ENCODE measurements at regions not wholly inside any gene's neighbourhood (a gene's known extent, or its start where the extent isn't known, plus 50 kb on each side); places are given as distances from the start of the nearest gene placed in this dataset.

DNA sequence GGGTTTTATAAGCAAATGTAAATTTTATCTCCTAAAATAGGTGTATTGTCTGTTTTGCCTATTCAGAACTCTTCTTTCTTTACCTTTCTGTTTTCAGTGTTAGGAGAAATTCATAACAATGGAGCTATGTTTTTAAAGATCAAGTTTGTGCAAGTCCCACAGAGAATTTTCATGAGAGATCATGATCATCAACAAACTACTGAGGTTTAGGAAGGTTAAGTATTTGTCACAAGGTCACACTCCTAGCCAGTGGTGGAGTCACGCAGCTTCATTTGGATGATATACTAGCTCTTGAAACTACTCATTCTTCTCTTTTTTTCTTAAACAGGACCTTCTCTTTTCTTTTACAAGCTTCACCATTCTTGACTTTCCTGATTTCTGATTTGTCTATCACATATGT lies 892.6 kb upstream of the FRG1 start:
- DNase-seq, result no peak

DNA sequence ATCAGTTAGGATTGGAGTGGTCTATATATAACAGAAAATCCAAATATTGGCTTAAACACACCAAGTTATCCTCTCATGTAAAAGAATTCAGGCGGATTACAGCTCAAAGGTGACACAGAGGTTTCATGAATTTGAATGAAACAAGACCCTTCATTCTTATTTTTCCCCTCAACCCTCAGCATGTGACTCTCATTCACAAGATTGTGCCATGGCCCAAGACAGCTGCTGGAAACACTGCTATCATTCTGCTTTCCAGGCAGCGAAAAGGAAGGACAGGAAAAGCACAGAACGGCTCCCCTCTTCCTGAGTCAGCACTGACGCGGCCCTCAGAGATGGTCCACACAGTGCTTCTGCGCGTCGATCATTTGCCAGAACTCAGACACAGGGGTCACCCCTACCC lies 891.0 kb upstream of the FRG1 start:
- DNase-seq, result no peak

DNA sequence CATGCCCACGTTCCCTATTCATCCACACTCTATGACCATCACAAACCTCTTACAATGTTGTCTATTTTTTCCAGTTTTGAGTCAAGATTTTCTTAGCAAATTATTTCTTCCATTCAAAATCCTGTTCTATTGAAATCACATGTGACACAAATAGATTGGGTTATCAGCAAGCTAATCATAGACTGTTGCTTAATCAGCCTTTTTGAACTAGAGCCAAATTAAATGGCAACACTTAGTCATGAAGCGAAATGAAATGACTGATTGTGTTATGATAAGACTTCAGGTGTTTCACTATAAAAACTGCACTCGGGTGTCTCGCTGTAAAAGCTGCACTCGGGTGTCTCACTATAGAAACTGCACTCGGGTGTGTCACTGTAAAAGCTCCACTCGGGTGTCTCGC lies 890.0 kb upstream of the FRG1 start:
- DNase-seq, result no peak

DNA sequence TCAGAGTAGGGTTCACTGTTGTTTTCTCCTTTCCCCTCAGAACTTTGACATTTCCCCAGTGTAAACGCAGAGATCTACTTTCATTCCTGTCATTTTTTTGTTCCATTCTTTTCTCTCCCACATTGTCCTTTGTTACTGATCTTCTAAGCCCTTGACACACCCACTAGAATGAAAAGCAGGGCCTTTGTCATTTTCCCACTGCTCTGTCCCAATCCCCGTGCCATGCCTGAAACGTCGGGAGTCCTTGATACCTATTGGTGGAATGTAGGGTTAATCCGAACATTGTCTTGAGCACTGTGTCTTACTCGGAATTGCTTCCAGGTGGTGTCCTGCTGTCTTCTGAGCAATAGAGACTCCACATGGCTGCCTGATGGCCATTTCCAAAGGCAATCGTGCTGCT lies 887.1 kb upstream of the FRG1 start:
- DNase-seq, result no peak

DNA sequence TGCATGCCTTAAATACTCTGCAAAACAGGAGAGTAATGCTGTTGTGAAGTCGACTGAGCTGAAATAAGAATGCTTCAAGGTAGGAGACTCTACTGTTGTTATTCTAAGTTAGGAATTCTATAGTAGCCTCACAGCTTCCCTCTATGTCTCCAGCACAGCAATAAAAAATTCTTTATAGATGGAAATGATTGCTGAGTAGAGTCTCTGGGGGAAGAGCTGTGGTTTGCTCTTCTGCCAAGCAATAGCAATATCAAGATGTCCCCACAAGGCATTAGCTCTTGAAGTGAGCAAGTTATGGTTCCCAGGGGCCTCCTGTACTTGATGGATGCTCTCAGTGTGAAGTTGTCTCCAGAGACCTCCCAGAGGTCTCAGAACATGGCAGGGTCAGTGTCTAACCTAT lies 880.6 kb upstream of the FRG1 start:
- no peak for DNase-seq

DNA sequence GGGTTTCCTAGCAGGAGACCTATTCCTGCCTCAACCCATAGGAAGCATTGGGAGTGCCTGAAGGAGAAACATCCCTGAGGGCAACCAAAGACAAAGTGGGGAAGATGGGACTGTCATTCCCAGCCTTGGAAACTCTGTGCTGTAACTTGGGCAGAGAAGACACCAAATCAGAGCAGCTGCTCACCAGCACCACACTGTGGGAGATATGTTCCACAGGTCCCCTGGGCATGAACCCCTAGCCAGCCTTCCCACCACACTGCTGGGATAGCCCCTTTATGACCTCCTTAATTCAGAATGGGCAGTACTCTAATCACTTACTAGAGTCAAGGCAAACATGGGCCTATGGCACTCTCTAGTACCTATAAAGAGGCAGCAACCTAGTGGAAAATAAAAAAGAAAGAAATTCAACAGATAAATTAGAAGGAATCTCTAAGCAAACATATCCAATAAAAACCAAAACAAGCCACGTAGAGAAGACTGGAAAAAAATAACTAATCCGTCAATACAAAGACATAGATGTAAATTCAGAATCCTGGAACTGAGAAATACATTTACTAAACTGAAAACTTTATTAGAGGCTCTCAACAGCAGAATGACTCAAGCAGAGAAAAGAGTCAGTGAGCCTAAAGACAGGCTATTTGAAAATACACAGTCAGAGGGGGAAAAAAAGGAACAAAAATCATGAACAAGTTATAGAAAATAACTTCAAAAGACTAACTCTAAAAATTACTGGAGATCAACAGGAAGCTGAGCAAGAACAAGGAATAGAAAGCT lies 878.4 kb upstream of the FRG1 start:
- no peak for DNase-seq

DNA sequence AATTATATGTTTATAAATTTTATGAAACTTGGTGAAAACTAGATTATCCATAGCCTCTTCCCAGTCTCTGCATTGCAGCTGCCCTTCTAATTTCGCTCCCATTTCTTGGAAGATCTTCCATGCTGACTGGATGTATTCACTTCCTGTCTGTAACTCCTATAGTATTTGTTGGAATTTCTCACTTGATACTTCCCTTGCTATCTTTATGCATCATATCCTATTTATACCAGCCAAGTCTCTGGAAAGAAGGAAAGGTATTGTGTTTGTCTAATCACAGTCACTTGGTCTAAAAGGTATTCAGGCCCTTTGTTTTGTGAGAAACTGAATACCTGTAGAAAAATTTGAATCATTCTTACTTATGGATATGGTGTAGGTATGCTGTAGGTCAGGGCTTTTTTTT lies 870.9 kb upstream of the FRG1 start:
- DNase-seq, result no peak

DNA sequence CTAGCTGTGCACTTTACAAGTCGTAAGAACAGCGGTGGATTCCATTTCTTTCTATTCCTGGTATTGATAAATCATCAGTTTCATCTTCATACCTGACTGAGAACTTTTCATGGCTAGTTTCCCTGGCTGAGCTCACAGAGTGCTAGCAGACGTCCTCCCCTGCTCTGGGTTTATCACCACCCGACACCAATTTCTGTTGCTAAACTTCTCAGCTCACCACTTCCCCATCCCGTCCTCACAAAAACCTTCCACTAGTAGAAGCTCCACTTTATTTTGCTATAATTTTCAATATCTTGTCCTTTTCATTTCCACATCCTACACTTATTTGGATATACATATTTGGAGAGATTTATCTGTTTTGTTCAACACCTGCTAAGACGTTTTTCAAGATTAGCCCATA lies 869.4 kb upstream of the FRG1 start:
- DNase-seq, result no peak

DNA sequence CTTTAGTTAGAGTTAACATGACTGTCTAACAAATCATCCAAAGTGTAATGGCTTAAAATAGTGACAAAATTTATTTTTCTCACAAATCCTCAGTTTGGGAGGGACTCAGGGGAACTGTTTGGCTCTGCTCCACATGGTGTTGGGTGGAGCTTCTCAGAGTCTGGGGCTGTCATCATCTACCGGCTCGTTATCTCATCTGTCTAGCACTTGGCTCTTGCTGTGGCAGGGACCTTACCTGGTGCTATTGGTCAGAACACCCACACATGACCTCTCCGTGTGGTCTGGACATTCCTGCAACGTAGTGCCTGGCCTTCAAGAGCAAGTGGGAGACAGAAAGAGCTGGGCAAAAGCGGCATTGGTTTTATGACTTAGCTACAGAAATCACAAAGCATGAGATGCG lies 866.9 kb upstream of the FRG1 start:
- no peak for DNase-seq

DNA sequence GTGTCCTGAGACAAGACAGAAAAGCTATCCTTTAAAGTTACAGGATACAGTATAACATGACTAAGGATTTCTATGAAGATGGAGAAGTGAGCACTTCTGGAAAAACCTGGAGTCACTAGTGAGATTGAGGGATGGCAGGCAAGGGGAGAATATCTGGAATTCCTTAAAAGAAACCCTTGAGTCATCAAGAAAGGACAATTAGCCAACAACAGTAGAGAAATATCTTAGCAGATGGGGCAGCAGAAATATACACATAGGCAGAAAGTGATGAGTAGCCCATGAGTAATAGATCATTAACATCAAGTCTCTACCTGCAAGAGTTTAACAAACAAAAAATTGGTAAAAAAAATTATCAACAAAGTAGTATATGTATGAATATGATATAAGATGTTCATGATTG lies 858.8 kb upstream of the FRG1 start:
- DNase-seq, result no peak

DNA sequence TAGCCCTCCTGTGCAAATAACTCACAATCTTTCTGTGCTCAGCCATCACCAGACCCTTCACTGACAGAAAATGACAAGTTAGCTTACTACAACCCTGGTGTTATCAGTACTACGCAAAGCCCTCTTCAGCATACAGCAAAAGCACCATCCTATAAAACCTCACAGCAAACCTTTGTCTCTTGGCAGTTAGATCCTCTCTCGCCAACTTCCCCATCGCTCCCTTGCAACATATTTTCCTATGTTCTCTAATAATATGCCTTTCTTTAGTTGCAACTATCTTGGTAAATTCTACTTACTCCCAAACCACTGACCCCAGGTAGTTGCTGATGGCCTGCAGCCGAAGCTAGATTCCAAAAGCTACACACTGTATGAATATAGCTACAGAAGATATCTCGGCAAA lies 856.9 kb upstream of the FRG1 start:
- no peak for DNase-seq

DNA sequence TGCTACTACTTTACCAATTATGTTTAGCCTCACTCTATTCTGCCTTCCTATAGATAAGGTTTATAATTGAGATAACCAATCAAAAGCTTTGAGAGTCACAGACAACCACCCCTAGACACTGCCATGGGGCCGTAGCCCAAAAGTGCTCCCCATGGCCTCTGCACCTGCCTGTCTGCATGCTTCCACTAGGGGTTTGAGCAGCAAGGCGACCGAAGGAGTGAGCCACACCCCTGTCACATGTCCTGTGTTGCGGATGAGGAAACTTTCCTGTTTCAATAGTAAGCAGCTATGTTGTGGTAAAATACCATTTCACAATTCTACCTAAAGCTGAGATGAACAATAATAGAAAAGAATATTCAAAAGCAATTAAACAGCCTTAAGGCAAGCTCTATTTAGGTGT lies 856.0 kb upstream of the FRG1 start:
- DNase-seq, result no peak

DNA sequence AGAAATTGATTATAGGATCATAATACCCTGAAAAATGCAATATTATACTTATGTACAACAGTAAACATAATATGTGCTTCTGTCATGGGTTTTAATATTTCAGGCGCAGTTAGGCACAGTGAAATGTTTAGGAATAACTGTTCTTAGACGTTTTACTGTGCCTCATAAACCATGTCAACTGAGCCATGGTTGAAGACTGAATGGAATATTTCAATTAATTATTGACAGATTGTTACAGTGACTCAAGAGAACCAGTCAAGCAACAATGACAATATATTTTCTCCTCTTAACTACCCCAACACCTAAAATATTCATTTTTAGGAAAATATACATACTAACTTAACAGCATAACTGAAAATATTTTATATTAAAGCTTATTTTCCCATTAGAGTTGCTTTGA lies 852.7 kb upstream of the FRG1 start:
- no peak for DNase-seq

DNA sequence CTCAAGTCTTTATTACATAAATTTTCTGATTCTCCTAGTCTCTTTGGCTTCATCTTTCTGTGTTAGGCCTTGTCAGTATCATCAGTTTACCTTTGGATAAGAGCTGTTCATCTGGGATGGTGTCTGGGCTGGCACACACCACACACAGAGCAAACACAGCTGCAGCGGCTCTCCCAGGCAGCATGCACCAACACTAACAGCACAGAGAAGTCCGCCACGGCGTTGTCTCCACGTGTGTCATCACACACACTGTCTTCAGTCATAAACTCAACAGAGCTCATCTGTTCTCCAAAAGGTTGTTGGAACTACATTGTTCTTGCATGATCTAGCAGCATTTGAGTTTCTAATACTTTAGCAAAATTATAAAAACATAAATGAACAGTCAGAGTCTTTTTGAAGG lies 851.9 kb upstream of the FRG1 start:
- no peak for DNase-seq

DNA sequence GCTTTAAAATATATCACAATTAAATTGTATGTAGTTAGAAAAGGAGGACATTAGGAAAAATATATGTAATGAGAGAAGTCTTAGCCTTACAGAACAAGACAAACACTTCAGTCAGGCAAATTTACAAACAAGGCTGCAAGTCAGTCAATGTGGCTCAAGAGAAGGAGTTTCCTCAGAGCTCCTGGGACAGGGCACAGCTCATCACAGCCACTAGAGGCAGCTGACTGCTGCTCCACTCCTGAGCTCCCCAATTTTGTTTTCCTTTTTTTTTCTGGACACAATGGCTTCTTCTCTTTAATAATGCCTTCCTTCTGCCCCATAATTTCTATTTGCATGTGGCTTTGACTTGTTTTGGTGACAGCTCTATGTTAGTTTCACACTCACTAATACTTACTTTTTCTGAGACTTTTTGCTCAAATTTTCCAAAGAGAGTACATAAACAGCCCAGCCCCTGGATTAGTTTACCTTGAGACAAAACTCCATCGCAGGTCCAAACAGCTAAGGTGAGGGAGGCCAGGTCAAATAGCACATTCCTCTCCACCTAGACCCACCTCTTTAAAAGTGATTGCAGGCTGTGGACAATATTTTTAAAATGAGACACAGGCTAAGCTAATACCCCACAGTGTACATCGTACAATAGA lies 850.4 kb upstream of the FRG1 start:
- DNase-seq, result no peak

DNA sequence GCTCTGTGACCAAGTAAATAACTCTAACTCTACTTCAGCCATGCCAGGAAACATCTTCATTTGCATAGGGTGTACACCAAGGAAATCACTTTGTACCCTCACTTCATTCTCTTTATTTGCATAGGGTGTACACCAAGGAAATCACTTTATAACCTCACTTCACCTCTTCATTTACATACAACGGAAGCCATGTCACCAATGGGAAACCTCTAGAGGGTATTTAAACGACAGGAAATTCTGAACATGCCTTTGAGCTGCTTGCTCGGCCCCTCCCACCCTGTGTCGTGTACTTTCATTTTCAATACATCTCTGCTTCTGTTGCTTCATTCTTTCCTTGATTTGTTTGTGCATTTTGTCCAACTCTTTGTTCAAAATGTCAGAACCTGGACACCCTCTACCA lies 848.1 kb upstream of the FRG1 start:
- DNase-seq, result no peak

DNA sequence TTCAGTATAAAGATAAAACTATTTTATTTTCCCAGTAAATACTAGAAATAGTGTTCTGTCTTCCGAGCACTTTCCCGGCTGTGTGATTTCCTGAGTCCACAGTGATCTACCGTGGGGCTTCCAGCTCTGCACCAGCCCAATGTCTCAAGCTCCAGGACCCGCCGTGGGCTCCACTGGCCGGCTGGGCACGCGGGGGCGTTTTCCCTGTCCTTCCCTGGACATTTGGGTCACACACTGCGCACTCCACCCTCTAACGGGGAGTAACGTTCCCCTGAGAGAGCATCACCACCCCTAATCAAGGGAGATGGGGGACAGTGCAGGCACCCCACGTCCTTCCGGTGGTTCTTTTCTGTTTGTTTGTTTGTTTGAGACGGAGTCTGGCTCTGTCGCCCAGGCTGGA lies 844.6 kb upstream of the FRG1 start:
- no peak for DNase-seq

DNA sequence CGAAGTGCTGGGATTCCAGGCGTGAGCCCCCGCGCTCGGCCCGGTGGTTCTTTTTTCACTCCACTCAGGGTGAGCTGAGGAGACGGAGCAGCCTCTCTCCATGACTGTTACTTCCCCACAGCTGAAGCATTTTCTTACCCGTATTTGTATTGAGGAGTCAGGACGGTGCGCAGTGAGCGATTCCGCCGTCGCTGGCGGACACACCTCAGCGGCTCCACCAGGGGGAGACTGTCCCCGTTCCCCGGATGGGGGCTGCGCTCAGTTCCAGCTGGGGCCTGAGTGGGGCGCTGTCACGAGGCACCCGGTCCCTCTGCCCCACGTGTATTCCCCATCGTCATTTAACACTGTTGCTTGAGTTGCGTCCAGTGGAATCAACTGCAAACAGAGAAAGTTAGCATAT lies 844.0 kb upstream of the FRG1 start:
- no peak for DNase-seq

DNA sequence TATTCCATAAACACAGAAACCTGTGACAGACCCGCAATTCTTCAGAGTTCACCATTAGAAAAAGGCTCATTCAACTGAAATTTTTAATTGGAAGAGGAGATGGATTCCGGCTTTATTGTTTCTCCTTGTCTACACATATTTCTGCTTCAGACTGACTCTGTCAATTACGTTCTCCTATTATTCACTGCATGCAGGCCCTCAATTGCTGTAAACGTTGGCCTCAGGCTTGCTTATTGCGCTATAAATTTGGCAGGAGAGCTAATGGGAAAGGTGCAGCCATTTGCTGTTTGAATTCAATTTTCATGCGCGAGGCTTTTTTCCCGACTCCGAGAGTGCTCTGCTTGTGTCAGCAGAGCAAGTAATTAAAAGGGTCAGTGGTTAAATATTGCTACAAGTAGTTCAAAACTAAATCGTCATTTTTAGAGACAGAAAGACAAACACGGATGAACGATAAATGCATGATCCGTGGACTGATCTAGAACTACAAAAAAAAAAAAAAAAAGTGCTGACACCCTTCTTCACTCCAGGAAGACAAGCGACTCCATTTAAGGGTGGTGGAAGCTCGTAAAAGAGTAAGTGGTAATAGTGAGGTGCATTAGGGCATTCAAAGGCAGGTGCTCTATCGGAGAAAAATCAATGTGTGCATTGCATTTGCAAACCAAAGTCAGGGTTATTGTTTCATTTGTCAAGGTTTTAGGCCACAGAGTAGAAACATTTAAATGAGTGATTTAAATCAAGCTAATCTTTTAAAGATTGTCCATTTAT lies 841.6 kb upstream of the FRG1 start:
- DNase-seq, result no peak

DNA sequence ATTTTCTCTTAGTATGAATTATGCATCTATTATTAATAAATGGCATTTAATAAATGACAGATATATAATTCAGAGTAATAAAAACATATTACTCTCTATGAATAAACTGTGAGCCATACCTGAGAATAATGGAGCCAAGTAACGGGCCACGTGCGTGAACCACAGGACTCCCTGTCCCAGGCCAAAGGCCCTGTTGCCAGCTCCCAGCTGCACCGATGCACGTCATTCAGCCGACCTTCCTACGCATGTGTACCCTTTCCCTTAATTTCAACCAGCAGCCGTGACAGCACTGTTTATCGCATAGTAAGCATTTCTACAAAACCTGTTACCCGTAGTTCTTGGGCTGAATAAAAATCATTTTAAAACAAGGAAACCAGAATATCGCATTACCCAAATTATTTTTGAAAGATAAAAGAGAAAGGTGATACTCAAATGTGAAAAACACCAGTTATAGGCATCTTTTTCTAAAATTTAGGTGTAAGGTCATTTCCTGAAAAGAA lies 827.2 kb upstream of the FRG1 start:
- no peak for DNase-seq

DNA sequence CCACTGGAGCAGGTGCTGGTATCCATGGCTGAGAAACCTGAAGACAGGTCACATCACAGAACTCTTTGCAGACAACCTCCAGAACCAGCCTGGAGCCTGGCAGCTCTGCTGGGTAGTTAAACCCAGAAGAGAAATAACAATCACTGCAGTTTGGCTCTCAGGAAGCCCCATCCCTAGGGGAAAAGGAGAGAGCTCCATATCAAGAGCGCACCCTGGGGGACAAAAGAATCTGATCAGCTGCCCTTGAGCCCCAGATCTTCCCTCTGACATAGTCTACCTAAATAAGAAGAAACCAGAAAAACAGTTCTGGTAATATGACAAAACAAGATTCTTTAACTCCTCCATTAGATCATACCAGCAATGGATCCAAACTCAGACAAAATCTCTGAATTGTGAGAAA lies 823.2 kb upstream of the FRG1 start:
- DNase-seq, result no peak

DNA sequence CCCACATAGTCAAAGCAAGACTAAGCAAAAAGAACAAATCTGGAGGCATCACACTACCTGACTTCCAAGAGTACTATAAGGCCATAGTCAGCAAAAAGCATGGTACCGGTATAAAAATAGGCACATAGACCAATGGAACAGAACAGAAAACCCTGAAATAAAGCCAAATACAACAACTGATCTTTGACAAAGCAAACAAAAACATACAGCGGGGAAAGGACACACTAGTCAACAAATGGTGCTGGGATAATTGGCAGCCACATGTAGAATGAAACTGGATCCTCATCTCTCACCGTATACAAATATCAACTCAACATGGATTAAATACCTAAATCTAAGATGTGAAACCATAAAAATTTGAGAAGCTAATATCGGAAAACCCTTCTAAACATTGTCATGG lies 819.3 kb upstream of the FRG1 start:
- DNase-seq, result no peak

DNA sequence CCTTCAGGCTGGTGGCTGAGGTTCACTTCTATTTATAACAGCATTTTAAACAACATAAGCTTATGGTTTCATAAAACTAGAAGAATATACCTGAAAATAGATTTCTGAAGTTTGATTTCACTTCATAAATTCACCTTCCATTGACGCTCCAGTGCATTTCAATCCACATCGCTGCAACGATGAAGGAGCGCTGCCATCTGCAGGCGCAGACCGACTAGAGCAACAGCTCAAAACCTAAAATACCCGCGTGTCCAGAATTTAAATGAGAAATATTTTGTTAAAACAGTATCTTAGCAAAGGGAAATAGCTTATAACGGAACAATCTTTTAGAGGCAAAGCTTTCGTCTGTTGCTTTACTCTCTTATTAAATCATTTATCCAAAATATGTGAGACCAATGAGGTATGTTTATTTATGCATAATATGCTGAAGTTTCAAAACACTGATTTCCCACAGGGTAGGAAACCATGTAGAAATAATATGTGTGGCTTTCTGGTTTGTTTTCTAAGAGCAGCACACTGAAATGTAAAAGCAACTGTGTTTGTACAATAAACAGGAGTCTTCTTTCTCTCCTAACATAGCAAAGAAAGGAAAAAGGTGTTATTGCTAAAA lies 816.4 kb upstream of the FRG1 start:
- DNase-seq, result peak; percentile 9 to 18

DNA sequence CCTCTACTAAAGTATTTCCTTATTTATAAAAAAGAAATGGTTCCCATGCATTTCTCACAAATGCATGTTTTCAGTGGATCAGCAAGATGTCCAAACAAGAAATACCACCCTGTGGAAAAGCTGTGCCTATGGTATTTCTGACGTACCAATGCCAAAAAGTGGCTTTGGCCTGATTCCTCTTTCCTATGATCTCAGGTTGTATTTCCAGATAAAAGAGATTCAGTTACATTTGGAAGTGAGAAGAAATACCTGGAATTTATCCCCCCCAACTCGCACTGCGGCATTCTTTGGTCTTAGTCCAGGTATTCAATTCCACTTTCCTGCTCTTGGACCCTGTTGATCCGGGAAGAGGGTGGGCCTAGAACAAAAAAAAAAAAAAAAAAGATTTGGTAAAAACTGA lies 815.9 kb upstream of the FRG1 start:
- DNase-seq, result no peak

Measured in hippocampal formation (tissue), 2 donors.